GM18520 (cell line): ENCODE measurements at regions not wholly inside any gene's neighbourhood (a gene's known extent, or its start where the extent isn't known, plus 50 kb on each side); places are given as distances from the start of the nearest gene placed in this dataset.
"Not testable (repeated sequence)": the region's sequence is repeated elsewhere in the genome, so short reads cannot be mapped to it uniquely, and the experiment has no call there.

ENCODE experiments used
- ATAC-seq: cut with Tn5 transposase; IDR thresholded peaks from one replicate; pipeline ENCODE4 v1.9.1; 2021; ENCODE audit not compliant: unreplicated experiment

DNA sequence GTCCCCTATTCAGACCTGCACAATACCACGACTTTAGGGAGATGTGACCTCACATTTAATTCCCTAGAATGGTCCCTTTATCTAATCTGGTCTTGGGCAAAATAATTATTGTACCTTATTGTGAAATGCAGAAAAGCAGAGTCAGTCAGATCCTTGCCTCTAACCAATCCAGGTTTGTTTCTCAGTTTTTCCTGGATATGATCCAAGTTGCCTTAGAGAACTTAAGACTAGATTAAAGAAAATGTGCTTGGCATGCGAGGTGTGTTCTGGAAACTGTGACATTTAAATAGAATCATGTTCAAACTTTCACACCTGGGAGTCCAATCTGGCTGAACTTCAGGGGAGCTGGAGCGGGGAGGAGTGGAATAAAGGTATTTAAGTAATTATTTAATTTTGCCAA lies 696.2 kb downstream of the DNAH5 start:
- ATAC-seq = no peak

GRCh38 chr5:13246053-13246452 lies 698.4 kb downstream of the DNAH5 start:
- ATAC-seq = no peak

DNA sequence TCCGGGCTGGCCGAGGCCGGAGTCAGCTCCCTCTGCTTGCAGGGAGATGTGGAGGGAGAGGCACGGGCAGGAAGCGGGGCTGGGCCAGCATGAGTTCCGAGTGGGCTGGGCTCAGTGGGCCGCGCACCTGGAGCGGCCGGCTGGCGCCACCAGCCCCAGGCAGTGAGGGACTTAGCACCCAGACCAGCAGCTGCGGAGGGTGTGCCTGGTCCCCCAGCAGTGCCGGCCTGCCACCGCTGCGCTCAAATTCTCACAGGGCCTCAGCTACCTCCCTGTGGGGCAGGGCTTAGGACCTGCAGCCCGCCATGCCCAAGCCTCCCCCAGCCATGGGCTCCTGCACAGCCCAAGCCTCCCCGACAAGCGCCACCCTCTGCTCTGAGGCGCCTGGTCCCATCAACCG lies 700.3 kb downstream of the DNAH5 start:
- ATAC-seq = no peak

GRCh38 chr5:13227513-13227912 lies 717.0 kb downstream of the DNAH5 start:
- ATAC-seq = no peak

DNA sequence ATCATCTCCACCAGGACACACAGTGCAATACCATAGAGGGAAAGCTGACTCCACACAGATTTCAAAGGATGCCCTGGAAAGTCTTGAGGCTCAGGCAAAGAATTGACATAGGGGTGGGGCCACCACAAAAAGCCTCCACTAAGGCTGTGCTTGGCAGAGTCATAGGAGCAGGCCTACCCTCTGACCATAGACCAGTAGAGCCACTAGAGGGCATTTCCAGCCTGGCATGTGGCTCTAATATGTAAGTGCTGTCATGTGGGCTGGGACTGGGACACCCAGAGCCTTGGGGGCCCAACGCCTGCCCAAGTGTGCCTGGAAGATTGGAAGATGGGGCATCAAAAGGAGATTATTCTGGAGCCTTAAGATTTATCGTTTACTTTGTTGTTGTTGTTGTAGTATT lies 726.0 kb downstream of the DNAH5 start:
- no peak for ATAC-seq

DNA sequence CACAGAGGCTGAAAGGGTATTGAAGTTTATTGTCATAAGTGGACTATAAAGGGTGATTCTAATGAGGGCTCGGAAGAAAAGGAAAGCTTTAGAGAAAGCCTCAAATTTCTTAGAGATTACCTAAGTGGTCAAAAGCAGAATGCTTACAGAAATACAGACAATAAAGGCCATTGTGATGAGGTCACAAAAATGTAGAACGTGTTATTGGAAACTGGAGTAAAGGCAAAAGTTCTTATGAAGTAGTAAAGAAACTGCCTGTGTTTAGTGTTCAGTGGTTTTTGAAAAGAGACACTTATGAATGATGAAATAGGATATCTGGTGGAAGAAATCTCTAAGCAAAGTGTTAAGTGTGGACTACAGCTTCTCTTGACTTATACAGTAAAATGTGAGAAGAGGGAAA lies 726.9 kb downstream of the DNAH5 start:
- ATAC-seq = no peak

DNA sequence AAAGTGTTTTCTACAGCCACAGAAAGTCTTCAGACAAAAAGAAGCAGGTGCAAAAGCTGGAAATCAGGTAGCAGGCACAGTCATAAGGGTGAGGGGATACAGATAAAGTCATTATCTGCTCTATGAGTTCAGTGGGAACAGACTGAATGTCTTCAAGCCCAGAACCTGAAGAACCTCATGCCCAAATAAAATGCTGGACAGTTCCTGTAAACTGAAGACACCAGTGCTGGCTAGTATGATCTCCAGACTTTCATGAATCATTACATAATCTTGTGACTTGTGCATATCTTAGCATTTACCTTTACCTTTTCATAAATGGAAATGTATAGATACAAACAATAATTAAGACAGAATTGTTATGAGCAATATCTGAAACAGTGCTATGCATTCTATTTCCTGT lies 728.7 kb downstream of the DNAH5 start:
- no peak for ATAC-seq

DNA sequence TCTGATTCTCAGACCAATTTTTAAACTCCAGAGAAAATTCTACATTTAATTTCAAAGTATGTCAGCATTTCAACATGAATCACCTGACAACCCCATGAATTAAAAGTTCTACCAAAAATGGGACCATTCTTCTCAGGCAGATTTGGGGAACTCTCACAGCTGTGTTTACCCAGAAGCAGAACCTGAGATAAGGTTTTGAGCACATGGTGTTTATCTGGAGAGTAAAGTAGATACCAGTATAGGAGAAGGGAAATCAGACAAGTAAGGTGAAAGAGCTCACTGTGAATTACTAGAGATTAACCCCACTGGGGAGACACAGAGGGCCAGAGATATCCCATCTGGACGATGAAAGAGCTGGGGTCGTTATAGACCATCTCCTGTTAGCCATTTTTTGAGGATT lies 729.1 kb downstream of the DNAH5 start:
- no peak for ATAC-seq

DNA sequence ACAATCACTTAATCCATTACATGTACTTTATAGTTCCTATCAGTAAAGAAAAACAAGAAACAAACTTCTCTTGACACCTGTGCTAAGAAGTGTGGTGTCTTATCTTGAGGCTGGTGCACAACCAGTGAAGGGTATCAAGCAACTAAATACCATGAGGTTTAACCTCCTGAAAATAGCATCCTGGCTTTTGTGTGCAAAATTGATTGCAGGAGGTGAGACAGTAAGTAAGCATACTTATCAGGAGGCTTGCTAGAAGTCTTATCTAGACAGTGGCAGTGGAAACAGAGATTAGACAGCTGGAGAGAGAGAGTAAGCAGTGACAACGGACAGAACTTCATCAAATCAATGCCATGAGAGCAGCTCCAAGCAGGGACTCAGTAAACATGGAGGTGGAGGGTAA lies 730.3 kb downstream of the DNAH5 start:
- no peak for ATAC-seq

DNA sequence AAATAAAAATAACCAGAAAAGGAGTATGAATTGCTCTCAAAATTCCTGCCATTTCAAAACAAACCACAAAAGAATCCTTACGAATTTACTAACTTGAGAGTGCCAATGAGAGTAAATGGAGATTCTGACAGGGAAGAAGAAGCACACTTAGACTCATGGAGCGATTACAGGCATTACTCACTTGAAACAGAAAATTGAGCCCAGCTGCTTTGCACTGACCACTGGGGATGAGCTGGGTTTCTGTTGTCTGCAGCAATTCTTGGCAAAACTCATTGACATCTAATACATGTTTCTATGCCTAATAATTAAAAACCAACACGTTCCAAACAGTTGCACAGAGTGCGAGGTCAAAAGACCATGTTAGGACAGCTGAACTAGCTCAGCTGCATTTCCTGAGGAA lies 731.6 kb downstream of the DNAH5 start:
- ATAC-seq = no peak

DNA sequence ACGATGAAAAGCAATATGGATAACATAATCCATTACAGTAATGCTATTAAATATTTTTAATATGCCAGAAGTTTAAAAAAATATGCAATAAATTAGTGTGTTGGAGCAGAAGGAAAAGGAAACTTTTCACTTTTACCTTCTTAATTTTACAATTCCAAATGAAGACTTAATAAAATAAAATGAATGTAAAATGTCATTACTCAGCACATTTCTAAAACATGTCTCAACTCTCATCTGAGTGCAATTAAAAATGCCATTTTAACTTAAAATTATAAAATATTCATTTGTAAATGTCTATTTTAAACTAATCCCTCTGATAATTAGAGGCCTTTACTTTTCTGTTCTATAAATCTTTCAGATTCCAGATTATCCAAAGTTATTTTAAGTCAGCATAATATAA lies 733.4 kb downstream of the DNAH5 start:
- no peak for ATAC-seq

- ATAC-seq = no peak
These were observed 737.4 kb downstream of the DNAH5 start for GRCh38 chr5:13207112-13207511.

GRCh38 chr5:13201022-13201421 lies 743.5 kb downstream of the DNAH5 start:
- no peak for ATAC-seq

DNA sequence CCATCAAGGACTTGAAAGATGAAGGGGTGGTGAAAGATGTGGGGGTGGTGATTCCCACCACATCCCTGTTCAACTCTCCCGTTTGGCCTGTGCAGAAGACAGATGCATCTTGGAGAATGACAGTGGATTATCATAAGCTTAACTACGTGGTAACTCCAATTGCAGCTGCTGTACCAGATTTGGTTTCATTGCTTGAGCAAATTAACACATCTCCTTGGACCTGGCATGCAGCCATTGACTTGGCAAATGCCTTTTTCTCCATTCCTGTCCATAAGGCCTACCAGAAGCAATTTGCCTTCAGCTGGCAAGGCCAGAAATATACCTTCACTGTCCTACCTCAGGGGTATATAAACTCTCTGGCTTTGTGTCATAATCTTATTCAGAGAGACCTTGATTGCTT lies 746.3 kb downstream of the DNAH5 start:
- not testable (repeated sequence) for ATAC-seq

- ATAC-seq = no peak
These were observed 755.0 kb downstream of the DNAH5 start for GRCh38 chr5:13189532-13189931.

- ATAC-seq = no peak
These were observed 756.1 kb downstream of the DNAH5 start for GRCh38 chr5:13188371-13188770.

DNA sequence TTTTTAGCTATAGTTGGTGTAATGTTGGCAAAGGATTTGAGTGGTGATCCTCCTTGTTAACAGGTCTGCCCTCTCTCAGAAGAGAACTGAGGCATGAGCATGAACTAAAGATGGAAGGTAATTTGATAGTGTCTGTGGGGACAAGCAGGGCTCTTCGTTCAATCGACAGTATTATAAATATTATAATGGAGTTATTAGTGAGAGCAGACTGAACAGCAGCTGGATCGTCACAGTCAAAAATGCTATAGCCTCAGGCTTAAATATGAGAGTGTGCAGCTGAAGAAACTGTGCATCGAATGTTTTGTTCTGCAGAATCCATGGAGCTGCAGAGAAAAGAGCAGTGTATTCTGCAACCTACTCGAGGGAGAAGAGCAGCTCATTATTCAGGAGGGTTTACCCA lies 757.3 kb downstream of the DNAH5 start:
- no peak for ATAC-seq

- no peak for ATAC-seq
These were observed 758.3 kb downstream of the DNAH5 start for GRCh38 chr5:13186177-13186576.

GRCh38 chr5:13179407-13180087 lies 764.9 kb downstream of the DNAH5 start:
- ATAC-seq = no peak

DNA sequence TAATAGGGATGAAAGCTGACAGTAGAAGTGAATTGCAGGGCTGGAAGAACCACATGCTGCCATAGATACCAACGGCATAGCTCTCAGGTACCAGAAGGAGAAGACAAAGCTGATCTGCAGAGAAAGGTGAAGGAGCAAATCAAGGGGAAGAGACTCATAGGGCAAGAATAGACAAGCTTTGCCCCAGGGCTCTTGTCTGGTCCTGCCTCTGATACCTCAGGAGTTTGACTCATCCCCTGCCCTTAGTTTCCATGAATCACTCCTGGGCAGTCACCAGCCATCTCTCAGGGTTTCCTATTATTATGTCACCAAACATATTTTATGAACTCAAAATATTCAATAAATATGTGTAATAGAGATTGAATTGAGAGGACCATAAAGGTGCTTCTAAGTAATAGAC lies 800.9 kb downstream of the DNAH5 start:
- ATAC-seq = no peak

DNA sequence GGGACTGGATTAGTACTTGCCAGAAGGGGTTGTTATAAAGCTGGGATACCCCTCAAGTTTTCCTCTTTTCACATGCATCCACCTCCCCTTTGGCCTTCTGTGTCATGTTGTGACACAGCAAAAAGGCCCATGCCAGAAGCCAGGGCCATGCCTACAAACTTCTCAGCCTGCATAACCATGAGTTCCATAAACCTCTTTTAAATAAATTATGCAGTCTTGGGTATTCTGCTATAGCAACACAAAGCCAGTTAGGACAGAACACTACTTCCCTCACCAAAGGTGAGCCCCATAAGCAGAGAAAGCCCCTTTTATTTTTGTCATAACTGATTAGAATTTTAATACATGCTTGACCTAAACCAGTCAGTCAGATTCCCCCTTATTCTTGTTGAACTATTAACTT lies 801.3 kb downstream of the DNAH5 start:
- ATAC-seq = no peak

GRCh38 chr5:13133951-13134350 lies 810.5 kb downstream of the DNAH5 start:
- ATAC-seq = no peak

DNA sequence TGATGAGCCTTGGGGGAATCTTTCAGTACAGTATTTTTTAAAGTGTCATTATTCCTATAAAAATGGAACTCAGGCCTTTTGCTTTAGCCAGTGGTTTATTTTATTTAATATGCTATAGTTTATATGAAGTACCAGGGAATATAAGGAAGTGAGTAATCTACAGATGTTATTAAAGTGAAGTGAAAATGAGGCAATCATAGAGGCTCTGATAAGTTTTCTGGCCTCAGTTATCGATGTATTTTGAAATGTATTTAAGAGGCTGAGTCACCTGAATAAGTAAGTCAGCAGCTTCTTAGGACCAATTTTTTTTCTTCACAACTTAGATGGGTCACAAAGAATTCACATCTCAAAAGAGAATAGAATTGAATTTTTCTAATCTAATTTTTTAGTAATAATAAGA lies 829.0 kb downstream of the DNAH5 start:
- no peak for ATAC-seq

- no peak for ATAC-seq
These were observed 836.2 kb downstream of the DNAH5 start for GRCh38 chr5:13108265-13108664.
